ENCODE measurements at regions not wholly inside any gene's neighbourhood (a gene's known extent, or its start where the extent isn't known, plus 50 kb on each side); places are given as distances from the start of the nearest gene placed in this dataset.

DNA sequence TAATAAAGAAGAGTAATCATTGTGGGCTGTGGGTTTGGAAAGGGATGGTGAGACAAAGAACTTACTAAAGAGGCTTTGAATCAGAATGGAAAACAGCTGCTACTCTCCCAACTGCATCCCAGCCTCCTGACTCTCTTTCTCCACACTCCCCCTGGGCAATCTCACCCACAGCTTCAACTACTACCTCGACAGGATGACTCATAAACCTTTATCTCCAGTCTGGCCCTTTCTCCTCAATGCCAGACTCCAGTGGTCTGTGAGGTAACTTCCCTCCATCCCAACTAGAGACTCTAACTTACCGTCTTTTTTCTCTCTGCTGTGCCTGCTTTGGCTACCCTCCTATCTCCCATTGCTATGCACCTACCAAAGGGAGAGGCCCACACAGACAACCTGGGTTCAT lies 135.3 kb upstream of the RREB1 start:
- TF ChIP-seq POLR2A (IDR thresholded peaks at IDR 0.05; ENCODE audit: low read length) (no peak), GATA1 (IDR thresholded peaks at IDR 0.05; ENCODE audit: low read depth, low read length) (no peak)
